IMR-90 (cell line): ENCODE measurements at regions not wholly inside any gene's neighbourhood (a gene's known extent, or its start where the extent isn't known, plus 50 kb on each side); places are given as distances from the start of the nearest gene placed in this dataset.

Source experiments
- ATAC-seq: fragments of 200-7000 bp; cut with Tn5 transposase; 2 replicates; pipeline ENCODE4 v1.9.1; 2020; ENCODE audit warnings: low read depth, mild to moderate bottlenecking, moderate library complexity
- BruUV-seq: library from RNA; stranded (reverse); fragments of 400-500 nt; replicated peaks from 2 replicates; lab custom pipeline; 2021; lab: Mats Ljungman, UMichigan
- CTCF ChIA-PET: fragments of 300-600 bp; formaldehyde crosslinking; extraction: SDS; loops from one replicate; lab custom pipeline; 2021; ENCODE audit warnings: antibody characterized with exemption; lab: Yijun Ruan, JAX
- POLR2A ChIA-PET: fragments of 300-600 bp; sonication (Branson Sonifier 250); formaldehyde crosslinking; loops from one replicate; lab custom pipeline; 2022; ENCODE audit warnings: antibody characterized with exemption; ENCODE audit not compliant: unreplicated experiment; lab: Charles Lee
- DNase-seq: peaks from one replicate; pipeline ENCODE4 v3.0.0; 2013
- H2AFZ ChIP-seq: replicated peaks from 2 replicates; pipeline ENCODE3; 2013; ENCODE audit warnings: low read length, mild to moderate bottlenecking; ENCODE audit not compliant: poor library complexity
- H2AK5ac ChIP-seq: 2 replicates; pipeline ENCODE4 v1.6.1; 2013; ENCODE audit warnings: low read depth, low read length, inconsistent platforms
- H2AK9ac ChIP-seq: replicated peaks from 2 replicates; pipeline ENCODE3; 2013; ENCODE audit warnings: mild to moderate bottlenecking, low read depth, low read length, moderate library complexity; ENCODE audit not compliant: poor library complexity
- H2BK120ac ChIP-seq: 2 replicates; pipeline ENCODE4 v1.6.1; 2013; ENCODE audit warnings: low read depth, low read length, inconsistent platforms
- H2BK15ac ChIP-seq: 3 replicates; pipeline ENCODE4 v1.6.1; 2013; ENCODE audit warnings: low read depth, low read length, inconsistent platforms
- H2BK20ac ChIP-seq: 2 replicates; pipeline ENCODE4 v1.6.1; 2013; ENCODE audit warnings: low read depth, mild to moderate bottlenecking, inconsistent platforms, low read length, moderate library complexity
- H2BK5ac ChIP-seq: 2 replicates; pipeline ENCODE4 v1.6.1; 2013; ENCODE audit warnings: mild to moderate bottlenecking, low read depth, low read length, inconsistent platforms; ENCODE audit not compliant: poor library complexity, severe bottlenecking
- H3K14ac ChIP-seq: replicated peaks from 2 replicates; pipeline ENCODE4 v1.6.1; 2013; ENCODE audit warnings: low read depth, low read length, inconsistent platforms
- H3K18ac ChIP-seq: 2 replicates; pipeline ENCODE4 v1.6.1; 2013; ENCODE audit warnings: low read depth, low read length, control low read depth
- H3K23ac ChIP-seq: 2 replicates; pipeline ENCODE4 v1.6.1; 2013; ENCODE audit warnings: low read depth, low read length, inconsistent platforms
- H3K27ac ChIP-seq: 2 replicates; pipeline ENCODE4 v1.5.1; 2013; ENCODE audit warnings: mild to moderate bottlenecking, control low read depth, low read length; ENCODE audit not compliant: insufficient read depth
- H3K27me3 ChIP-seq: 2 replicates; pipeline ENCODE4 v1.6.1; 2013; ENCODE audit warnings: low read length; ENCODE audit not compliant: control insufficient read depth, insufficient read depth
- H3K36me3 ChIP-seq: 2 replicates; pipeline ENCODE4 v1.6.1; 2013; ENCODE audit warnings: low read length, mixed read lengths; ENCODE audit not compliant: control insufficient read depth, insufficient read depth
- H3K4ac ChIP-seq: 2 replicates; pipeline ENCODE4 v1.6.1; 2013; ENCODE audit warnings: low read depth, low read length, inconsistent platforms
- H3K4me1 ChIP-seq: 2 replicates; pipeline ENCODE4 v1.6.1; 2013; ENCODE audit warnings: low read length, mixed read lengths; ENCODE audit not compliant: control insufficient read depth, insufficient read depth
- H3K4me2 ChIP-seq: 2 replicates; pipeline ENCODE4 v1.6.1; 2013; ENCODE audit warnings: low read depth, mild to moderate bottlenecking, control low read depth, low read length, moderate library complexity
- H3K4me3 ChIP-seq: 2 replicates; pipeline ENCODE4 v1.5.1; 2013; ENCODE audit warnings: low read depth, mild to moderate bottlenecking, control low read depth, low read length, moderate library complexity; ENCODE audit not compliant: insufficient read depth
- H3K56ac ChIP-seq: 2 replicates; pipeline ENCODE4 v1.6.1; 2013; ENCODE audit warnings: low read length, inconsistent platforms; ENCODE audit not compliant: insufficient read depth; ENCODE audit errors: extremely low read depth
- H3K79me1 ChIP-seq, 2 experiments: 2 replicates each; pipeline ENCODE4 v1.6.1; 2013; ENCODE audit warnings: low read length in 2 of 2, inconsistent platforms in 1 of 2, low read depth in 1 of 2
- H3K9ac ChIP-seq: 2 replicates; pipeline ENCODE4 v1.6.1; 2013; ENCODE audit warnings: low read depth, low read length, control low read depth
- H3K9me1 ChIP-seq: 2 replicates; pipeline ENCODE4 v1.6.1; 2013; ENCODE audit warnings: low read length, inconsistent platforms; ENCODE audit not compliant: insufficient read depth
- H3K9me3 ChIP-seq: 2 replicates; pipeline ENCODE4 v1.6.1; 2013; ENCODE audit warnings: low read length; ENCODE audit not compliant: control insufficient read depth, insufficient read depth
- H4K20me1 ChIP-seq: 2 replicates; pipeline ENCODE4 v1.6.1; 2013; ENCODE audit warnings: low read length, inconsistent platforms; ENCODE audit not compliant: insufficient read depth
- H4K5ac ChIP-seq: 2 replicates; pipeline ENCODE4 v1.6.1; 2013; ENCODE audit warnings: mild to moderate bottlenecking, low read depth, low read length, control low read depth
- H4K8ac ChIP-seq, 2 experiments: 2 replicates each; pipeline ENCODE4 v1.6.1; 2013; ENCODE audit warnings: low read depth in 2 of 2, low read length in 2 of 2, control low read depth in 1 of 2, inconsistent platforms in 1 of 2
- H4K91ac ChIP-seq: 2 replicates; pipeline ENCODE4 v1.6.1; 2013; ENCODE audit warnings: low read depth, low read length, inconsistent platforms; ENCODE audit not compliant: insufficient read depth
- CEBPB ChIP-seq: IDR thresholded peaks from 2 replicates; pipeline ENCODE4 v1.6.1; 2012; ENCODE audit warnings: low read depth, low read length, improper control_type of control experiment
- FOS ChIP-seq: fragments of 150-350 bp; IDR thresholded peaks from 2 replicates; pipeline ENCODE4 v1.6.1; 2016; ENCODE audit warnings: low read depth, low read length
- MXI1 ChIP-seq: IDR thresholded peaks from 2 replicates; pipeline ENCODE4 v1.6.1; 2012; ENCODE audit warnings: low read depth, mild to moderate bottlenecking, low read length, moderate library complexity, borderline replicate concordance
- NFE2L2 ChIP-seq: fragments of 150-350 bp; IDR thresholded peaks from 2 replicates; pipeline ENCODE4 v1.6.1; 2016; ENCODE audit warnings: low read depth, mild to moderate bottlenecking, low read length
- POLR2A ChIP-seq: IDR thresholded peaks from 2 replicates; pipeline ENCODE4 v1.6.1; 2012; ENCODE audit warnings: mild to moderate bottlenecking, low read depth, low read length
- RCOR1 ChIP-seq: IDR thresholded peaks from 2 replicates; pipeline ENCODE4 v1.6.1; 2012; ENCODE audit warnings: mild to moderate bottlenecking, low read length, improper control_type of control experiment; ENCODE audit not compliant: insufficient replicate concordance
- RFX5 ChIP-seq: IDR thresholded peaks from 2 replicates; pipeline ENCODE4 v1.8.0; 2012; ENCODE audit warnings: low read depth, mild to moderate bottlenecking, low read length, moderate library complexity
- SMC3 ChIP-seq: fragments of 150-350 bp; IDR thresholded peaks from 2 replicates; pipeline ENCODE4 v1.6.1; 2016; ENCODE audit warnings: low read depth, mild to moderate bottlenecking, antibody characterized with exemption, low read length, moderate library complexity
- WGBS, 2 experiments: methylation state at CpG; one replicate each; pipeline versions ENCODE4 v1.1.5 to v1.1.7; 2013; ENCODE audit warnings: missing lambda C conversion rate in 2 of 2; ENCODE audit not compliant: insufficient read length in 1 of 2; ENCODE audit errors: extremely low coverage in 2 of 2; 5-methylcytosine and 5-hydroxymethylcytosine counted together
- dilution Hi-C: fragments of 300-500 bp; cut with HindIII; formaldehyde crosslinking; loops from one replicate; pipeline ENCODE4 v1.14.3; 2018; ENCODE audit warnings: low sequenced_read_pairs; ENCODE audit not compliant: unreplicated experiment
- in situ Hi-C: fragments of 300-500 bp; cut with MboI; formaldehyde crosslinking; loops from 3 replicates; pipeline ENCODE4 v1.14.3; 2019; ENCODE audit warnings: low sequenced_read_pairs, inconsistent platforms, mixed read lengths
- intact Hi-C: fragments of 100-400 bp; cut with micrococcal nuclease; formaldehyde crosslinking; loops from 2 replicates; pipeline ENCODE4 v1.10.0; 2022
- TF ChIP-seq, protein P1 (sequence below): conservative IDR thresholded peaks from 2 replicates; pipeline ENCODE4 v1.5.1; 2012; ENCODE audit warnings: mild to moderate bottlenecking, low read depth, low read length, improper control_type of control experiment
- TF ChIP-seq, protein P2 (sequence below): fragments of 150-350 bp; IDR thresholded peaks from 2 replicates; pipeline ENCODE4 v1.6.1; 2016; ENCODE audit warnings: low read depth, mild to moderate bottlenecking, low read length, moderate library complexity, borderline replicate concordance

DNA sequence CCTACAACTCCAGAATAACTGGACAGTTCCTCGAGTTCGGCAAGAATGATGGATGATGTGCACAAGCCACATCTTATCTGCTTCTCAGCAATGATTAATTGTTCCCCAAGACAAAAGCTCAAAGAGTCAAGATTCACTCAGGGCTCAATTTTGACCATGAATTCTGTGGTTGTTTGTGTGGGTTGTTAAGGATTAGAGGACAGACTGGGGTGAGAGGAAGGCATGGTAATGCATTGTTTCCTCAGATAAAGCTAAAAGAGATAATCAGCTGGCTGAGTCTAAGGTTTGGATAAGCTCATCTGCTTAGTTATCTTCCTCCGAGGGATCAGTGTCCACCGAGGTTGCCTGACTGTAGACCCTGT lies 161.0 kb downstream of the CPEB2 start:
- Histone ChIP-seq H3K4ac (no peak overlapping the region), H4K5ac (no peak overlapping the region), H3K4me3 (no peak overlapping the region), H2BK5ac (no peak overlapping the region), H2BK120ac (no peak overlapping the region), H3K9ac (no peak overlapping the region), H2BK15ac (no peak overlapping the region), H3K18ac (no peak overlapping the region), H3K4me2 (no peak overlapping the region), H3K9me1 (no peaks in the 10 kb centered on the region), H3K23ac (no peak overlapping the region), H3K36me3 (no peaks in the 10 kb centered on the region), H3K4me1 (peaks cover 2% of the 10 kb centered on the region; the same call in 1 of the 2 replicates), H2AK5ac (no peak overlapping the region), H3K9me3 (no peaks in the 10 kb centered on the region), H2AK9ac (no peak overlapping the region), H3K14ac (no peak overlapping the region), H4K91ac (no peak overlapping the region), H3K56ac (no peak overlapping the region), H2AFZ (no peak overlapping the region), H3K79me1 (no peaks in the 10 kb centered on the region), H2BK20ac (no peak overlapping the region), H4K20me1 (no peaks in the 10 kb centered on the region), H4K8ac (no peak overlapping the region), H3K27ac (no peak overlapping the region), H3K27me3 (peaks cover 3% of the 10 kb centered on the region)
- no CpG with 5 or more reads among the region's 4 CpGs for WGBS, 2 experiments
- dilution Hi-C loops (no loop called here), in situ Hi-C loops (loop anchor here (10.0 kb wide), 1 partner anchor 1508 kb away; no protein-coding TSS in a partner anchor), intact Hi-C loops (loop anchor here (2.0 to 5.0 kb wide), 2 partner anchors 160 to 1511 kb away; partner anchors contain the start of gene CPEB2)
- ATAC-seq: no peak
- ChIA-PET POLR2A (no interaction called here), CTCF (interaction anchor here (0.5 to 1.3 kb wide), 2 partner anchors 301 to 1509 kb away, joined by 3 read pairs; no protein-coding TSS in a partner anchor)
- TF ChIP-seq MXI1 (no peak), RFX5 (no peak), NFE2L2 (no peak), POLR2A (no peak), FOS (no peak), CEBPB (no peak), RCOR1 (no peak), SMC3 (no peak)
- TF ChIP-seq, protein P1, sequence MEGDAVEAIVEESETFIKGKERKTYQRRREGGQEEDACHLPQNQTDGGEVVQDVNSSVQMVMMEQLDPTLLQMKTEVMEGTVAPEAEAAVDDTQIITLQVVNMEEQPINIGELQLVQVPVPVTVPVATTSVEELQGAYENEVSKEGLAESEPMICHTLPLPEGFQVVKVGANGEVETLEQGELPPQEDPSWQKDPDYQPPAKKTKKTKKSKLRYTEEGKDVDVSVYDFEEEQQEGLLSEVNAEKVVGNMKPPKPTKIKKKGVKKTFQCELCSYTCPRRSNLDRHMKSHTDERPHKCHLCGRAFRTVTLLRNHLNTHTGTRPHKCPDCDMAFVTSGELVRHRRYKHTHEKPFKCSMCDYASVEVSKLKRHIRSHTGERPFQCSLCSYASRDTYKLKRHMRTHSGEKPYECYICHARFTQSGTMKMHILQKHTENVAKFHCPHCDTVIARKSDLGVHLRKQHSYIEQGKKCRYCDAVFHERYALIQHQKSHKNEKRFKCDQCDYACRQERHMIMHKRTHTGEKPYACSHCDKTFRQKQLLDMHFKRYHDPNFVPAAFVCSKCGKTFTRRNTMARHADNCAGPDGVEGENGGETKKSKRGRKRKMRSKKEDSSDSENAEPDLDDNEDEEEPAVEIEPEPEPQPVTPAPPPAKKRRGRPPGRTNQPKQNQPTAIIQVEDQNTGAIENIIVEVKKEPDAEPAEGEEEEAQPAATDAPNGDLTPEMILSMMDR: no peak
- TF ChIP-seq, protein P2, sequence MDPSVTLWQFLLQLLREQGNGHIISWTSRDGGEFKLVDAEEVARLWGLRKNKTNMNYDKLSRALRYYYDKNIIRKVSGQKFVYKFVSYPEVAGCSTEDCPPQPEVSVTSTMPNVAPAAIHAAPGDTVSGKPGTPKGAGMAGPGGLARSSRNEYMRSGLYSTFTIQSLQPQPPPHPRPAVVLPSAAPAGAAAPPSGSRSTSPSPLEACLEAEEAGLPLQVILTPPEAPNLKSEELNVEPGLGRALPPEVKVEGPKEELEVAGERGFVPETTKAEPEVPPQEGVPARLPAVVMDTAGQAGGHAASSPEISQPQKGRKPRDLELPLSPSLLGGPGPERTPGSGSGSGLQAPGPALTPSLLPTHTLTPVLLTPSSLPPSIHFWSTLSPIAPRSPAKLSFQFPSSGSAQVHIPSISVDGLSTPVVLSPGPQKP: no peak
- BruUV-seq: no TSS peak
- no peak for DNase-seq
